IPS-18a (cell line): ENCODE measurements at regions not wholly inside any gene's neighbourhood (a gene's known extent, or its start where the extent isn't known, plus 50 kb on each side); places are given as distances from the start of the nearest gene placed in this dataset.

Source experiments
- H3K27ac ChIP-seq: one replicate; pipeline ENCODE4 v1.5.1; 2013; ENCODE audit warnings: low read length
- H3K27me3 ChIP-seq: one replicate; pipeline ENCODE4 v1.6.1; 2013; ENCODE audit warnings: mild to moderate bottlenecking, low read length; ENCODE audit not compliant: control insufficient read depth, insufficient read depth
- H3K36me3 ChIP-seq: one replicate; pipeline ENCODE4 v1.6.1; 2013; ENCODE audit warnings: low read depth, low read length; ENCODE audit not compliant: control insufficient read depth
- H3K4me1 ChIP-seq: one replicate; pipeline ENCODE4 v1.6.1; 2013; ENCODE audit warnings: low read depth, low read length; ENCODE audit not compliant: control insufficient read depth
- H3K4me3 ChIP-seq: one replicate; pipeline ENCODE4 v1.5.1; 2013; ENCODE audit warnings: low read length
- H3K9ac ChIP-seq: one replicate; pipeline ENCODE4 v1.6.1; 2013; ENCODE audit warnings: mild to moderate bottlenecking, low read length, moderate library complexity
- H3K9me3 ChIP-seq: one replicate; pipeline ENCODE4 v1.6.1; 2013; ENCODE audit warnings: low read depth, low read length; ENCODE audit not compliant: control insufficient read depth

GRCh38 chr10:128803790-128804189 lies 663.3 kb upstream of the MGMT start:
- H3K36me3 ChIP-seq, result no peaks in the 10 kb centered on the region
- H3K27ac ChIP-seq, result no peak overlapping the region
- H3K27me3 ChIP-seq, result no peaks in the 10 kb centered on the region
- H3K4me1 ChIP-seq, result peaks cover 3% of the 10 kb centered on the region
- no peak overlapping the region for H3K9ac ChIP-seq
- no peaks in the 10 kb centered on the region for H3K9me3 ChIP-seq
- no peak overlapping the region for H3K4me3 ChIP-seq

DNA sequence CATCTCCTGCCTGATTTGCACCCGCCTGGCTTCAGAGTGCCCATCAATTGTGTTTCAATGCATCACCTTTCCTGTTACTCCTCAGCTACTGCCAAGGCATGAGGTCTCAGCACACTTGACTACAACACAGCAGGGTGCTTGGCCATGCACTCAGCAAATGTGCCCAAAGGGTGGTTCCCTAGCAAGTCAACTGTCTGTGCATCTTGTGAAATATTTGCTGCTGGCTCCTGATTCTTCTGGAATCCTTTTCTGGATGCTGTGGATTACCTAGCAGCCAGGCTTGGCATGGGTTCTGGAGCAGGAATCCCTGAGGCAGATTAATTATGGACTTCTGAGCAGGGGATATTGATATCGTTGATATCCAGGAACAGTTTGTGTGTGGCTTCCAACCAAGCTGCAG lies 662.6 kb upstream of the MGMT start:
- Histone ChIP-seq H3K4me3 (no peak overlapping the region), H3K27me3 (no peaks in the 10 kb centered on the region), H3K4me1 (peaks cover 3% of the 10 kb centered on the region), H3K9me3 (no peaks in the 10 kb centered on the region), H3K27ac (no peak overlapping the region), H3K9ac (no peak overlapping the region), H3K36me3 (no peaks in the 10 kb centered on the region)

DNA sequence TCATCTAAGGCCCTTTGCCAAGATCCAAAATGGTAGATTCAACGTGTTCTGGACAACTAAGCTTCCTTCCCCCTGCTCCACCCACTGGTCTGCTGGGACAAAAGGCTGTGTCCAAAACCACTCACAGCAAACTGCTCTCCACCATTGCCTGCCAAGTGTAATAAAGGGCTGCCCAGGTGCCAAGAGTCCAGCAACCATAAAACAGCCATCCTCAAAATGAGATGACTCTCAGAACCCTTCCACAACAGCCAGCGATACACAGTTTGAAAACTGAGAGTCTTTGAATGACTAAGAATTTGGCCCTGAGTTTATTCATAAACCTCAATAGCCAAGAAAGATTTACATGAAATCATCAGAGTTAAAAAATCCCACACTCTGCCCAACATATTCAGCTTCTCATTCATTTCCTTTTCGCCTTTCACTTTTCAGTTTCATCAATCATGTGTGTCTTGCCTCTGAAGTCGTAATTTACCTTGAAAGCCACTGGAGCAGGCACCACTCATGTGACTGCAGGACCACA lies 658.1 kb upstream of the MGMT start:
- Histone ChIP-seq H3K27me3 (no peaks in the 10 kb centered on the region), H3K9ac (no peak overlapping the region), H3K4me3 (no peak overlapping the region), H3K9me3 (no peaks in the 10 kb centered on the region), H3K36me3 (no peaks in the 10 kb centered on the region), H3K4me1 (no peaks in the 10 kb centered on the region), H3K27ac (no peak overlapping the region)

DNA sequence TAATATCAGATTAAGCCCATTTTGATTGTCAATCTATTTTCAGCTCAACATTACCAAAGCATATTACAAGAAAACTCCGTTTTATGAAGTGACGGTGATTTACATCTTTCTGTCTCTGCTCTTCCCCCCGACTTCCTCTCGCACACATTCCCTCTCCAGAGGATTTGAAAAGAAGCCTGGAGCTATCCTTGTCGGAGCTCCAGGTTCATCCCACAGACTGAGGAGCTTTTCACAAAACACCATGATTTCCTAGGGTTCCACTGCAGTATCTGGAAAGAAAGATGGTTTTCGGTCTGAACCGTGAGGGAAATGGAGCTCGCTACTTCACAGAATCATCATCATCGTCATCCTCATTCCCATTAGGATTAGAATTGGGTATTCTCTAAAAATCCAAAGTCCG lies 655.5 kb upstream of the MGMT start:
- no peak overlapping the region for H3K27ac ChIP-seq
- H3K36me3 ChIP-seq, result no peaks in the 10 kb centered on the region

DNA sequence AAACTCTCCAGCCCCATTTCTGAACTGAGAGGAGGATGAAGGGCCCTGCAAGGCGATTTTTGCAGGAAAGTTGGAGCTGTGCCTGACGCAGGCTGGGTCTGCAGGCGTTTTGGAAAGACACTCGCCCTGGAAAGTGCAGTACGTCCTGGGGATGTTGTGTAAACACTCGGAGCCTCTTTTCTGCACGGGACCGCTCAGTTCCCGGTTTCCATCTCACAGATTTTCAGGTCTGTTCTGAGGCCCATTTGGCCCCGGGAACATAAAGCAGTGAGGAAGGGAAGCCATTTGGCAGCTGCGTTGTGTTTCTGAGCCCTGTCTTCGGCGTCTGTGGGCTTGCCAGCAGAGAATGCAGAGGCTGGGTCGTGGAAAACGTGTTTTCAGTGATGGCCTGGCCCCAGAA lies 655.0 kb upstream of the MGMT start:
- H3K36me3 ChIP-seq, result no peaks in the 10 kb centered on the region
- H3K27me3 ChIP-seq, result no peaks in the 10 kb centered on the region
- no peak overlapping the region for H3K4me3 ChIP-seq
- H3K9me3 ChIP-seq, result no peaks in the 10 kb centered on the region
- H3K9ac ChIP-seq, result no peak overlapping the region
- H3K27ac ChIP-seq, result no peak overlapping the region
- no peaks in the 10 kb centered on the region for H3K4me1 ChIP-seq

More for the DNA sequence above, 655.5 kb upstream of the MGMT start:
- Histone ChIP-seq H3K4me1 (no peaks in the 10 kb centered on the region), H3K9ac (no peak overlapping the region), H3K27me3 (no peaks in the 10 kb centered on the region), H3K9me3 (no peaks in the 10 kb centered on the region), H3K4me3 (no peak overlapping the region)

DNA sequence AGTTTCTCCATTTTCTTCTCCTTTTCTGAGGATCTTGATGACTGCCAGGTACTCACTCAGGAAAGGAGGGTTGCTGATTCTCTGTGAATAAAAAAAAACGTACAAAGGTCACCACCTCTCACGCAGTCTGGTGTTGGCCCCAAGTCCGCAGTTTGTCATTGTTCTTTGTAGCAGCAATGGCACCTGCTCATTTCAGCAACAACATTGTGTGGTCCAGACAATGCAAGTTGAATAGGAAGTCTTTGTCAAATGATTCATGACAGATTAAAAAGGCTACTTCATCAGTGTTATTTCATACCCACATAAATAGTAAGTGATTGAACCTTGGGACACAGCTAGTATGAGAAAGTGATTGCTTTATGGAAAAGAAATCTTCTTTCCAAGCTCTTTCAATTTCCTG lies 653.5 kb upstream of the MGMT start:
- Histone ChIP-seq H3K9ac (no peak overlapping the region), H3K4me3 (no peak overlapping the region), H3K27ac (no peak overlapping the region), H3K9me3 (no peaks in the 10 kb centered on the region), H3K4me1 (no peaks in the 10 kb centered on the region), H3K27me3 (no peaks in the 10 kb centered on the region), H3K36me3 (no peaks in the 10 kb centered on the region)

DNA sequence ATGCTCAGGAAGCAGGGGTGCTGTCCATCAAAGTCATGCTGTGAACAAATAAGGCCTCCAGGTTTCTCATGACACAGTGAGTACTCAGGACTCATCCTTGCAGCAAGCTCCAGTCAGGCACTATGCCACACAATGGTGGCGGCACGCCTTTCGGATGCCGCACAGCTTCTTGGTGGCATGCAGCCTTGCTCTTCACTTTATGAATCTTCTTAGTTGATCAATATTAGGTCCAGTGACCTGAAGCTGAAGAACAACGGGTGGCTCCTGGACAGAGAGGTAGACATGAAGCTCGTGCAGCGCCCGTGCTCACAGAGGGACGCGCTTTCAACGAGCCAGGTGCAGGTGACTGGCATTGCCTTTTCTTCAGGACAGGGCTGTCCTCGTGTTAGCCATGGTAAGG lies 653.0 kb upstream of the MGMT start:
- no peak overlapping the region for H3K9ac ChIP-seq
- H3K4me3 ChIP-seq, result no peak overlapping the region
- no peak overlapping the region for H3K27ac ChIP-seq
- no peaks in the 10 kb centered on the region for H3K9me3 ChIP-seq
- H3K36me3 ChIP-seq, result no peaks in the 10 kb centered on the region
- H3K27me3 ChIP-seq, result no peaks in the 10 kb centered on the region
- H3K4me1 ChIP-seq, result no peaks in the 10 kb centered on the region

GRCh38 chr10:128814782-128815181 lies 652.3 kb upstream of the MGMT start:
- H3K4me1 ChIP-seq, result no peaks in the 10 kb centered on the region
- H3K9me3 ChIP-seq, result no peaks in the 10 kb centered on the region
- no peak overlapping the region for H3K9ac ChIP-seq
- H3K27me3 ChIP-seq, result no peaks in the 10 kb centered on the region
- H3K27ac ChIP-seq, result no peak overlapping the region
- H3K4me3 ChIP-seq, result no peak overlapping the region
- H3K36me3 ChIP-seq, result no peaks in the 10 kb centered on the region

DNA sequence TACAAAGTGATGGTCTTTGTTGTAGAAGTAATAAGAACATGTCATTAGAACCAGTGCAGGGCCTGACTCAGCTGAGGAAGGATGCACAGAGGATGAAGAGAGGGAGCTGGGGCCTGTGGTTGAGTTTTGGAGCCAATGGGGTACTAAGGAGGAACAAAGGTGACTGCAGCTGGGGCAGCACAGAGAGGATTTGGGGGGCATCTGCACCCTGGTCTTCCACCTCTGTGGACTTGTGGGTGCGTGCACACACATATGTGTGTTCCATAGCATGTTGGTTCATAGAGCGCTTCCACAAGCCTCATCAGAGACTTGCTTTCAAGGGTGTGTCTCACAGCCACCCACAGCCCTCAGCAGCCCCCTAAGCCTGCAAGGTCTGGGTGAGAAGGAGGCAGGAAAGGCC lies 650.3 kb upstream of the MGMT start:
- Histone ChIP-seq H3K27ac (no peak overlapping the region), H3K36me3 (no peaks in the 10 kb centered on the region), H3K27me3 (no peaks in the 10 kb centered on the region), H3K9me3 (no peaks in the 10 kb centered on the region), H3K4me1 (no peaks in the 10 kb centered on the region), H3K9ac (no peak overlapping the region), H3K4me3 (no peak overlapping the region)

GRCh38 chr10:128817636-128818035 lies 649.4 kb upstream of the MGMT start:
- no peaks in the 10 kb centered on the region for H3K27me3 ChIP-seq
- no peak overlapping the region for H3K4me3 ChIP-seq
- H3K4me1 ChIP-seq, result no peaks in the 10 kb centered on the region
- H3K9ac ChIP-seq, result no peak overlapping the region
- H3K27ac ChIP-seq, result no peak overlapping the region
- no peaks in the 10 kb centered on the region for H3K9me3 ChIP-seq
- no peaks in the 10 kb centered on the region for H3K36me3 ChIP-seq

- no peaks in the 10 kb centered on the region for H3K9me3 ChIP-seq
- H3K9ac ChIP-seq, result no peak overlapping the region
- no peaks in the 10 kb centered on the region for H3K36me3 ChIP-seq
- no peaks in the 10 kb centered on the region for H3K4me1 ChIP-seq
- H3K4me3 ChIP-seq, result no peak overlapping the region
- no peak overlapping the region for H3K27ac ChIP-seq
- H3K27me3 ChIP-seq, result no peaks in the 10 kb centered on the region
Measured at GRCh38 chr10:128820663-128821062, 646.4 kb upstream of the MGMT start.

- Histone ChIP-seq H3K4me1 (no peaks in the 10 kb centered on the region), H3K9ac (no peak overlapping the region), H3K9me3 (no peaks in the 10 kb centered on the region), H3K27ac (no peak overlapping the region), H3K27me3 (no peaks in the 10 kb centered on the region), H3K4me3 (no peak overlapping the region), H3K36me3 (no peaks in the 10 kb centered on the region)
Measured at GRCh38 chr10:128823201-128823600, 643.8 kb upstream of the MGMT start.
